ENCODE measurements at regions not wholly inside any gene's neighbourhood (a gene's known extent, or its start where the extent isn't known, plus 50 kb on each side); places are given as distances from the start of the nearest gene placed in this dataset.

DNA sequence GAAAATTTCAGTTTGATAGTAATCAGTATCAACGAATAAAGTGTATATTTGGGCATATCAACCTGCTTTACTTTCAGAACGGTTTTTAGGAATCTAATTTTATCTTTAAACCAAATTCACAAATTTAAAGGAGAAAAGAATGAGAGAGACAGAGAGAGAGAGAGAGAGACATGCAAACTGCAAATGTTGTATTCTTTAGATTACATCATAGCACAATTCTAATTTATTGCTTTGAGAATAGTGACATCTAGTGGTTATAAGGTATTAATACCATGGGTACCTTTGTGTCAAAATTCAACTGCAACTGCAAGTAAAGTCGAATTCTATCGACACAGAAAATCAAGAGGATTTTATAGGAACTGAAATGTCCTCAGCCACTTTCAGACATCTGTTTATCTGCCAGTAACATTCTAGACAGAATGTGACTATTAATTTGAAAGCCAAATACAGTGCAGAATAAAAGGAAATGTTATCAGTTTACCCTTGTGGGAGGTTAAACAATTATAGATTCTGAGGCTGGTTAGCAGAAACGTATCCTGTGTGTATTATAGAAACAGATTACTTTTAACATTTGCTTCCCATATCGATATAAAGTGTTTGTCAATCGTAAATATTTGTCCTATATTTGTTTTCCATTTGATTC is 529.8 kb upstream of the VRK2 start:
- TF ChIP-seq, protein P1, sequence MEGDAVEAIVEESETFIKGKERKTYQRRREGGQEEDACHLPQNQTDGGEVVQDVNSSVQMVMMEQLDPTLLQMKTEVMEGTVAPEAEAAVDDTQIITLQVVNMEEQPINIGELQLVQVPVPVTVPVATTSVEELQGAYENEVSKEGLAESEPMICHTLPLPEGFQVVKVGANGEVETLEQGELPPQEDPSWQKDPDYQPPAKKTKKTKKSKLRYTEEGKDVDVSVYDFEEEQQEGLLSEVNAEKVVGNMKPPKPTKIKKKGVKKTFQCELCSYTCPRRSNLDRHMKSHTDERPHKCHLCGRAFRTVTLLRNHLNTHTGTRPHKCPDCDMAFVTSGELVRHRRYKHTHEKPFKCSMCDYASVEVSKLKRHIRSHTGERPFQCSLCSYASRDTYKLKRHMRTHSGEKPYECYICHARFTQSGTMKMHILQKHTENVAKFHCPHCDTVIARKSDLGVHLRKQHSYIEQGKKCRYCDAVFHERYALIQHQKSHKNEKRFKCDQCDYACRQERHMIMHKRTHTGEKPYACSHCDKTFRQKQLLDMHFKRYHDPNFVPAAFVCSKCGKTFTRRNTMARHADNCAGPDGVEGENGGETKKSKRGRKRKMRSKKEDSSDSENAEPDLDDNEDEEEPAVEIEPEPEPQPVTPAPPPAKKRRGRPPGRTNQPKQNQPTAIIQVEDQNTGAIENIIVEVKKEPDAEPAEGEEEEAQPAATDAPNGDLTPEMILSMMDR (IDR thresholded peaks at IDR 0.05; ENCODE audit: borderline replicate concordance, insufficient read depth, low read depth, low read length): peak; percentile 11; the same call in 1 of the 2 replicates
- H3K4me3 ChIP-seq (ENCODE audit: low read depth, low read length): no peak overlapping the region

DNA sequence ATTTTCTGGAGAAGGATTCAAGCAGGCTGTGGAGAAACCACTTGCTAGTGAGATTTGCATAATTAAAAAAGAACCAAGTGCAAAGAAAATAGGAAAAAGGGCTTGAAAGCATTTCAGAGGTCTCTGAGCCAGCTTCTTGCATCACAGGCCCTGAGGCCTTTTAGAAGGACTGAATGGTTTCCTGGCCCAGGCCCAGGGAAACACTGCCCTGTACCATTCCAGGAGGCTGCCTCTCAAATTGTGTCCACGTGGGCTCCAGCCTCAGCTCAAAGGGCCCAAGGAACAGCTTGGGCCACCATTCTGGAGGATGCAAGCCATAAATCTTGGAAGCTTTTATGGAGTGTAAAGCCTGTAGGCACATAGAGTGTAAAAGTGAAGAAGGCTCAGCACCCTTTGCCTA is 523.3 kb upstream of the VRK2 start:
- TF ChIP-seq, protein P1 (IDR thresholded peaks at IDR 0.05; ENCODE audit: borderline replicate concordance, insufficient read depth, low read depth, low read length): no peak
- no peak overlapping the region for H3K4me3 ChIP-seq (ENCODE audit: low read depth, low read length)

DNA sequence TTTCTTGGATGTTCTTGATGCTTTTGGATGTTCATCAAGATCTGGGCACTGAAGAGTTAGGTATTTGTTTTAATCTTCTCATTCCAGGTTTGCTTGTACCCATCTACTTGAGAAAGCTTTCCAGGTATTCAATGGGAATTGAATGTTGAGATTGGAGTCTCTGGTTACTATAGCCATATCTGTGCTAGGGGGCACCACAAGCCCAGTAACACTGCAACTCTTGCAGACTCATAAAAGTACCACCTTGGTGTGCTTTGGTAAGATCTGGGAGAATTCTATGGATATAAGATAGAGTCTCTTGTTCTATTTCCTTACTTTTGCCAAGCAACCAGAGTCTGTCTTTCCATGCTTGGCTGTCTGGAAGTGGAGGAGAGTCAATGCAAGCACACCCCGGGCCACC is 518.9 kb upstream of the VRK2 start:
- no peak overlapping the region for H3K4me3 ChIP-seq (ENCODE audit: low read depth, low read length)
- TF ChIP-seq, protein P1 (IDR thresholded peaks at IDR 0.05; ENCODE audit: borderline replicate concordance, insufficient read depth, low read depth, low read length): no peak

DNA sequence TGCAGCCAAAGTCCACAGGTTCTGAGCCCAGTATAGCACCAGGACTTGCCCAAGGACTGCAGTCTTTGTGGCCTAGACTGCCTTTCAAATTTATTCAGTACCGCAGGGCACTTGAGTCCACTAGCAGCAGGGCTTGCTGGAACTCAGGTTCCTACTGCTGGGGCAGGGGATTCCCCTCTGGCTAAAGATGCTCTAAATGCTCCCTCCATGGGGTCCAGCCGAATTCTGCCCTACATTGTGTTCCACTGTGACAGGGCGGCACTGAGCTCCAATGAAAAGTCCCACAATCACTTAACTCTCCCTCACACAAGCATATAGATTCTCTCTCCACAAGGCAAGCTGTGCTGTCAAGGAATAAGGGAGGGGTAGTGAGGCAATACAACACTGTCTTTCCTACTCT is 518.1 kb upstream of the VRK2 start:
- TF ChIP-seq, protein P1 (IDR thresholded peaks at IDR 0.05; ENCODE audit: borderline replicate concordance, insufficient read depth, low read depth, low read length): no peak
- no peak overlapping the region for H3K4me3 ChIP-seq (ENCODE audit: low read depth, low read length)

DNA sequence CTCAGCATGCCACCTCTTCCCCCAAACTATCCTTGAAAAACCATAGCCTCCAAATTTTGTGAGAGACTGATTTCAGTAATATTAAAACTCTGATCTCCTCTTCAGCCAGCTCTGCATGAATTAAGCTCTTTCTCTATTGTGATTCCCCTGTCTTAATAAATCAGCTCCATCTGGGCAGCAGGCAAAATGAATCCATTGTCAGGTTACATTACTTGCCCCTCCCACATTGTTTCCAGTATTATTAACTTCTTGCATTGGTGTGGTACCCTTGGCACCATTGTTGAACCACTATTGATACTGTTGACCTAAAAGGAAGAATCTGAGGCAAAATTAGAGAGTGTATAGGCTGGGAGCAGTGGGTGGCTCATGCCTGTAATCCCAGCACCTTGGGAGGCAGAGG is 512.2 kb upstream of the VRK2 start:
- TF ChIP-seq, protein P1 (IDR thresholded peaks at IDR 0.05; ENCODE audit: borderline replicate concordance, insufficient read depth, low read depth, low read length): no peak
- no peak overlapping the region for H3K4me3 ChIP-seq (ENCODE audit: low read depth, low read length)

DNA sequence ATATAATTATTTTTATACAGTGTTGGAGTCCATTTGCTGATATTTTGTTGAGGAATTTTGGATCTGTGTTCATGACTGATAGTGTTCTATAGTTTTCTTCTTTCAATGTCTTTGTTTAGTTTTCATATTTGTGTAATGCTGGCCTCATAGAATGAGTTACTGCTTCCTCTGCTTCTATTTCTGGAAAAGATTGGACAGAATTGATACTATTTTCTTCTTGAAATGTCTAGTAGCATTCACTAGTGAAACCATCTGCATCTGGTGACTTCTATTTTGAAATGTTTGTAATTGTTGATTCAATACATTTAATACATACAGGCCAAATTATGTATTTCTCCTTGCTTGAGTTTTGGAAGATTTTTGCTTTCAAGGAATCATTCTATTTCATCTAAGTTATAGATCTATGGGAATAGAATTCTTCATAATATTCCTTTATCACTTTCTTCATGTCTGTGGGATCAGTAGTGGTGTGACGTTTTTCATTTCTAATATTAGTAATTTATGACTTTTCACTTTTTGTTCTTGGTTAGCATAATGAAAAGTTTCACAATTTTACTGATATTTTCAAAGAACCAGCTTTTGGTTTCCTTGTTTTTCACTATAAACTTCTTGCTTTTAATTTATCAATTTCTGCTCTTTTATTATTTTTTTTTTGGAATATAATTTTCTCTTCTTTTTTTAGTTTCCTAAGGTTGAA is 509.9 kb upstream of the VRK2 start:
- TF ChIP-seq, protein P1 (IDR thresholded peaks at IDR 0.05; ENCODE audit: borderline replicate concordance, insufficient read depth, low read depth, low read length): no peak
- no peak overlapping the region for H3K4me3 ChIP-seq (ENCODE audit: low read depth, low read length)

DNA sequence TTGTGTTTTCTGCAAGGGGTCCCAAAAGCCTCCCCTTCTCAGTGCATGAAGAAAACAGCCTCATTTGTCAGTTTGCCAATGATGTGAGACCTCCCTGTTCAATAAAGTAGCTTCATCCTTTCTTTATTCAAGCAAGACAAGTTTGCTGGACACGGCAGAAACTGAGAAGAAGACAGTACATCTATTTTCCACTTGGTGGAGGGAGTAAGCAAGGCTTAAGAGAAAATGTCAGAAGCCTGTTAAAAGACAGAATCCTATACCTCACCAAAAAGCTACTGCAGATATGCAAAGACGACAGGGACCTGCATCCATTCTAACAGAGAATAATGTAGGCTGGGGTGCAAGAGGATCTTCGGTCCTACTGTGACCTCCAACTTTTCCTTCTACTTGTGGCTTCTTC is 506.8 kb upstream of the VRK2 start:
- no peak overlapping the region for H3K4me3 ChIP-seq (ENCODE audit: low read depth, low read length)
- TF ChIP-seq, protein P1 (IDR thresholded peaks at IDR 0.05; ENCODE audit: borderline replicate concordance, insufficient read depth, low read depth, low read length): no peak

Measured in GM12875 (cell line).